GM12892 (cell line): ENCODE measurements at regions not wholly inside any gene's neighbourhood (a gene's known extent, or its start where the extent isn't known, plus 50 kb on each side); places are given as distances from the start of the nearest gene placed in this dataset.

ENCODE experiments used
- POLR2A ChIP-seq: IDR thresholded peaks from 2 replicates; pipeline ENCODE4 v1.6.1; 2011; ENCODE audit warnings: low read depth, low read length, control low read depth
- POLR2AphosphoS5 ChIP-seq: IDR thresholded peaks from 2 replicates; pipeline ENCODE4 v1.6.1; 2011; ENCODE audit warnings: low read depth, low read length, control low read depth
- TAF1 ChIP-seq: IDR thresholded peaks from 2 replicates; pipeline ENCODE4 v1.6.1; 2011; ENCODE audit warnings: low read depth, mild to moderate bottlenecking, control low read depth, low read length, borderline replicate concordance

GRCh38 chr13:79771493-79771892, 290.5 kb downstream of the NDFIP2 start:
- no peak for TF ChIP-seq POLR2A
- no peak for TF ChIP-seq POLR2AphosphoS5
- no peak for TF ChIP-seq TAF1
